Stimulated activated CD8-positive, alpha-beta memory T cell treated with anti-CD3 and anti-CD28 coated beads, Interleukin-7, amount 100 ng/mL, for 4 hours (primary cell): ENCODE measurements at regions not wholly inside any gene's neighbourhood (a gene's known extent, or its start where the extent isn't known, plus 50 kb on each side); places are given as distances from the start of the nearest gene placed in this dataset.
"Not testable (repeated sequence)": the region's sequence is repeated elsewhere in the genome, so short reads cannot be mapped to it uniquely, and the experiment has no call there.

Source experiments
- DNase-seq, 2 donors: peaks; one replicate each; pipeline ENCODE4 v3.0.0-alpha.2; 2020; ENCODE audit warnings: low read depth in 2 of 2

- DNase-seq: no peak
Measured at GRCh38 chr14:53670701-53671100, 285.9 kb downstream of the BMP4 start.

- no peak for DNase-seq
Measured at GRCh38 chr14:53668897-53669296, 287.7 kb downstream of the BMP4 start.

DNA sequence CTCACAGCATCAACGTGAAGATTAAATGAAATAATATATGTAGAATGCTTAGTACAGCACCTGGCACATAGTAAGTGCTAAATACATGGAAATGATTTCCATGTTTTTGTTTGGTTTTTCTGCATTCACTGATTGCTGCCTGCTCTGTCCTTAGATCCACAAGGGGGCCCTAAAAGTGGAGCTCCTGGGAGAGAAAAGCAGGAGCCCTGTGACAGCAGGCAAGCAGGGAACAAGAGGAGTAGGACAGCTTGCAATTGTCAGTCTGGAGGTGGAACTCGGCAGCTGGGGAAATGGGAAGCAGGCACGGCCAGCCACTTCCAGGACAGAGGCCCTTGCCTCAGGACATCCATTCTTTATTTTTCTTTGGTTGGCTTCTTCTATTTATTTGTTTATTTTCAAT is 292.9 kb downstream of the BMP4 start:
- DNase-seq: no peak

DNA sequence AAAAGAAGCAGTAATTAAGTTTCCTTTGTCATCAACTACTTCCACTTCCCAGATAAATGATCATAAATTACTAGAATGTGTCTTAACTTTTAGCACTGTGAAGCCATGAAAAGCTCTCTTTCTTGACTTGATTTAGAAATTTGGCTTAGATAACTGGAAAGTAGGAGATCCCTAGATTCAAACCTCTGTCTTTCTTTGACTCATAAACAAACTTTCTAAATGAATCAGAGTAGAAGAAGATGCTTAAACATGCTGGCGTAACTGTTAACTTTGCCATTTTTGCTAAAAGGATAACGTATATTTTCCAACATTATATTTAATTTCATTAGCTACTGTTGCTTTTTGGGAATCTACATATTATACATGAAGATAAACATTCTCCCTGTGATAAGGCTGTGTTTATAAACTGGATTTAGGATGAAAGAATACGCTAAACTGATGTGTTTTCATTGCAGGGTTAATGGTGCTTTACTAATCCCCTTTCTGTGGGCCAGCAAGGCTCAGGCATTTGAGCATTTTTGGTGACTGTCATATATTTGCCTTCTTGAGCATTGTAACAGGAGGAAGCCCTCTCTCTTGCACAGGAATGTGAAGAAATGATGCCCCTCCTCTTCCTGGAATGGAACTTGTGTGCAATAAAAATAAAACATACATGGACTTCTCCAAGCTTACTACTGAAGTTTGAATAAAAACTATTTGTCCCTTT is 301.4 kb downstream of the BMP4 start:
- DNase-seq: no peak

- DNase-seq: no peak
Measured at GRCh38 chr14:53652068-53652467, 304.6 kb downstream of the BMP4 start.

DNA sequence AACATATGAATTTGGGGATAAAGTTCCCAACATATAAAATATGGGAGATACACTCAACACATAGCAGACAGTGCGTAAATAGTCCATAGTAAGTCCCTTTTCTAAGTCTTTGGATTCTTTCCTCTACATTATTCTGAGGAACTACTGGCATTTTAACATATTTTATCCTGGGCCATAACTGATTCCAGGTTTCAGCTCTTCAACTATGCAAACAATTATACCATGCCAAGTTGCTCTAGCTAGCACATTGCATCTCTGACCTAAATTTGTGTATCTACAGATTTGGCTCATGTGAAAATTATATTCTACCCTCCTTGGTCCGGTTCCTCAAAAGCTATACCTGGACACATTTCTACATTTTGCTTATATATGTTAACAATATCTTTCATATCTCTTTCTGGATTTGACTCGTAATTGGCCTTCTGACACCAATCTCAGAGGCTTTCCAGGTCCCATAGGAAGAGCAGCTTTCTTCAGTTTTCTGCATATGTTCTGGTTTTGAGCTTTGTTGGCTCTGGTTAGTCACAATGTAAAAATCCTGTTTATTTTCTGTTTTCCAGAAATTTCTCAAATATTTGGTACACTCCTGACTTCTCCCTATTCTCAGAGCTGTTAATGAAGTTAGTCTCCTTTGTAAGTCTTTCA is 305.4 kb downstream of the BMP4 start:
- DNase-seq: no peak

DNA sequence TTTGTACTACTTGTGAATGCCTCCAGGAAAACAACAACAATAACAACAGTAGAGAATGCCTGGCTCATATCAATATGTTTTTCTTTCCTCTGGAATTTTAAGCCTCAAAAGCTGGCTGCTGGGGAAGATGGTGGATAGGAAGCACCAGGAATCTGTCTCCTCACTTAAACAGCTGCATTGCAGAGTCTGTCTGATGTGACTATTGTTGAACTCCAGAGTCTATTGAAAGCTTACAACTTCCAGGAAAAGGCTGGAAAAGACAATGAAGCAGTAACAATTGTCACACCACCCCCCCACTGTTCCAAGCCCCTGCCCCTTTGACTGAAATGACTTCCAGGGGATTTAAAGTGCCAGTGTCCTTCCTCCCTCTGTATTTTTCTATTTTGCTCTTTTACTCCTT is 309.7 kb downstream of the BMP4 start:
- no peak for DNase-seq

GRCh38 chr14:53640695-53641094 is 315.9 kb downstream of the BMP4 start:
- no peak for DNase-seq

DNA sequence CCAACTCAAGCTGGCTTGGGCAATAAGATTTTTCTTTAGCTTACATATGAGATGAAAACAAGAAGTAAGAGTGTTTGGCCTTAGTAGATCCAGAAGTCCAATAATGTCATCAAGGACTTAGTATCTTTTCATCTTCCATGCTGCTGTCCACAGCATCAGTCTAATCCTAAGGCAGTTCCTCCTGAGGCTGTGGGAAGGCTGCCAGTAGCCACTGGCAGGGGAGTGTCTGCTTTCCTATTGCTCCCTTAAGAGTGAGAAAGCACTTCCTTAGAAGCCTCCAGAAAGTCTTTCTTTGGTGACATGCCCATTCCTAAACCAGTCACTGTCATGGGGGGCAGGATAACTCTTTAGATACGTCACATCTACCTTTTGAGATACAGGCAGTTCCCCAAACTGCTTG is 317.7 kb downstream of the BMP4 start:
- no peak for DNase-seq

- DNase-seq: no peak
Measured at GRCh38 chr14:53634793-53635192, 321.8 kb downstream of the BMP4 start.

DNA sequence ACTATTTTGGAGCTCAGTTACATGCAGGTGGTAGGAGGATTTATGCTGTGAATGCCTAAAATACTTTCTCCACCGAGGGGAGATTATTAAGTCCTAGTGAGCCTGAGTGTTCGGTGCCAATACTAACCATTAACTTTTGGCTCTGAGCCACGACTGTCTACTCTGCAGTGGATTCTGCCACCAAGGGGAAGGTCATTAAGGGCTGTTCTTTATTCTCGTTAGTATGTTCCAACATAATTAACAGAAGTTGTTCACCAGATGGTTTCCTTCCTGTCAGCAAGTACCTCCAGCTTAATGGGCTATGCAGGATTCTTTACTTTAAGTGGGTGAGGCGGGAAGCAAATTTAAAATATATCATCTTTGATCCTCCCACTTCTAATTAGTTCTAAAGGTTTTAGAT is 326.3 kb downstream of the BMP4 start:
- no peak for DNase-seq

DNA sequence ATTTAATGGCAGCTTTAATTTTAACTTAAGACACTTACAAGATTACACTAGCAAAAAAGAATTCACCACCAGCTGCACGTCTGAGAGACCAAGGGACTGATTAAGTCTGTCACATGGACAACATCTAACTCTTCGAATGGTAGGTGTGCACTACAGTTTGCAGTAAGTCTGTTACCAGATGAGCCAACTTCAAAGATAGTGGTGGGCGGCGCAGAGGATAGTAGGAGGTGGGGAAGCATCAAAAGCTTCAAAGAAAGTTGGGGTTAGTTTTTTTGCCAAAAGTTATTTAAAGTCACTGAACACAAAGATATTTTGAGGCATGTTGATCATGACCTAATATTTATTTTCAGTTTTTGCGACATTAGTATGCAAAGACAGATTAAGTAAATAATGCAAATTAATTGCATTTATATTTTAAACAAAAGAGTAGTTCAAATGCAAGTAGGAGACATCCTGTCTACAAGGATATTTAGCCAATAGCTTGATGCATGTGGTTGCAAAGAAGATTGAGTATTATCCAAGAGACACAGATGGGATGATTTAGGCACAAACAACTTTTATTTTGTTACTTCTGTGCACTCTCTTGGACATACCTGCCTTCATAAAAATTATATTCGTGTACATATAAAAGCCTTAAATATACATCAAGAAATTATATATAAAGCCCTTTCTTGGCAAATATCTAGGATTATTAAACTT is 327.7 kb downstream of the BMP4 start:
- DNase-seq: no peak

DNA sequence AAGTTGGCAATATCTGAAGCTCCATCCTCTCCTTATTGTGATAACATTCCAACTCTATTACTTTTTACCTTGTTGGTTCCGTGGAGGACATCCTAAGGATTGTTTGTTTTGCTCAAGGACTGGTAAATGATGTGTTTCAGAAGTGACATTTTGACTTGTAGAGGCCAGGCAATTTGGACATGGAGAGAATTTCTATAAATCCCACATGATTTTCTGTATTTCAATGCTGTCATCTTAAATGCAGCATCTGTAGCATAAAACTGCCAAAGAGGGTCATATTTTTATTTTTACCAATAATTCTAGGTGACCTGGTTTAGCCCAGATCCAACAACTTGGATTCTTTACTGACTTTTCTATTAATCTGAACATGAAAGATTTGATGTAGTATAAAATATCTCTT is 328.4 kb downstream of the BMP4 start:
- DNase-seq: no peak

DNA sequence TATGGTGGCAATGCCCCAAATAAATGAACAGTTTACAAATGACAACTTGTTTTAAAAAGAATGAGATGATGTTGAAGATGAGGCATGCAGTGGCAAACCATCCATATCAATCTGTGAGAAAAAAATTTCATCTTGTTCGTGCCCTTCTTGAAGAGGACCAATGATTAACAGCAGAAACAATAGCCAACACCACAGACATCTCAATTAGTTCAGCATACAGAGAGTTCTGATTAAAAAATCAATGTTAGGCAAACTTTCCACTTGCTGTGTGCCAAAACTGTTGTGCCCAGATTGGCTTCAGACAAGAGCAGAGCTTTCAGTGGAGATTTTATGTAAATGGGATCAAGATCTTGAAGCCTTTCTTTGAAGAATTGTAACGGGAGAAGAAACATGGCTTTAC is 329.9 kb downstream of the BMP4 start:
- DNase-seq: no peak

- DNase-seq: no peak
Measured at GRCh38 chr14:53622447-53622846, 334.2 kb downstream of the BMP4 start.

DNA sequence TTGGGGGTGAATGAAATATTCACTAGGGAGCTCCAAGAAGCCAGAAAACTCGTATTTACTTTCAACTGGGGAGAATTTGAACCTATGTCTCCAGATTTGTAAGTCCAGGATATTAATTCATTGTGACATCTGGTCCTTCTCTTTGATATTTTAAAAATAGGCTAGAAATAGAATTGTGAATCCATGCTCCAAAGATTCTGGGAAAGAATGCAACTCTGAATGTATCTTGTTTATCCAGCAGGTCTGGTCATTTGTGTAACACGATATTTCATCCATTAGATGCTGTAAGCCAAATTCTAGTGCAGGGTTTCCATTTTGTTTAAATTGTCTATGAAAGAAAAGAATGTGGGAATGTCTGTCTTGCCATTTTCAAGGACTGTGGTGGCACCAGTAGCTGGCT is 334.7 kb downstream of the BMP4 start:
- no peak for DNase-seq

- no peak for DNase-seq
Measured at GRCh38 chr14:53621433-53621832, 335.2 kb downstream of the BMP4 start.

DNA sequence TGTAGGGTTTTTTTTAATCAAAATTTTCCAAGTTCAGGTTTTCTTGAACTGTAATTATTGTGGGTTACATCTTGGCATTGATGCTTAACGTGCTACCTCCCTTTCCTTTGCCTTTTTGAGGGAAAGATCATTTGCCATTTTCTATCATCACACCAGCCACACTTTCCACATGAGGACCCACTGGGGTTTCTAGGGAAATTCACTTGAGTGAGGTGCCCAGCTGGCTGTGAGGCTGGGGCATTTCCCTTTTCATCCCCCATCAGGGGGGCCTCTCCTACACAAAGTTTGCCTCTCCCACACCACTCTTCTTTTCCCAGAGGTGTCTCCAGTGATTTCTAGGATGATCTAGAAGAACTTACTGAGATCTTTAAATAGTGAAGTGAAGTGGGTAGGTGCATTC is 335.7 kb downstream of the BMP4 start:
- no peak for DNase-seq

- DNase-seq: no peak
Measured at GRCh38 chr14:53620317-53620716, 336.3 kb downstream of the BMP4 start.

DNA sequence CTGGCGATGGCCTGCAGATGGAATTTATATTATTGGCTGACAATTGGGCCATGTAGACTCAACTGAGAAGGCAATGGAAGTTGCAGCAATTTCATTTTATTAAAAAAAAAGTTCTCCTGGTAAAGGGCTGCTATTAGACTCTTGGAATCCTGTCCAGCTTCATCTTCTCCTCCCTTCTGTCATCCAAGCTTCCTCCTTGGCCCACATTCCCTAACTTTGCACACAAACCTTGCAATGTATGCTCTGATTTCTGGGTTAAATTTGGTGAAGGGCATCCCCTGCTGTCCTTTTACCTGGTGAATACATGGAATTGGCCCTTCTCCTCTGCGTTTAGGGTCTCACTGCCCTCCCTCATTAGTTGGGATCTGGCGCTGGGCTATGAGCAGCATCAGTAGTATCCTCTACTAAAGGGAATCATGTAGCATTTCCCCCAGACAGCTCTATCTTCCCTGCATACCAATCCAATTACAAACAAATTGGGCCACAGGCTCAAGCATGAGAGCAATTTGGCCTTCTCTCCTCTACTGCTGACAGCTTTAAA is 336.9 kb downstream of the BMP4 start:
- DNase-seq: no peak

DNA sequence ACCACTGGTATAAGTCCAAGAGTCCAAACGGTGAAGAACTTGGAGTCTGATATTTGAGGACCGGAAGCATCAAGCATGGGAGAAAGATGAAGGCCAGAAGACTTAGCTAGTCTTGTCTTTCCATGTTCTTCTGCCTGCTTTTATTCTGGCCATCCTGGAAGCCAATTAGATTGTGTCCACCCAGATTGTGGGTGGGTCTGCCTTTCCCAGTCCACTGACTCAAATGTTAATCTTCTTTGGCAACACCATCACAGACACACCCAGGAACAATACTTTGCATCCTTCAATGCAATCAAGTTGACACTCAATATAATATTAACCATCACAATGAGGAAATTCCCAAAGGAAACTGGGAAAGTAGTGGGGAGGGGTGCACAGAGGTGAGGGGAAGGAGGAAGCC is 340.1 kb downstream of the BMP4 start:
- not testable (repeated sequence) for DNase-seq

GRCh38 chr14:53615252-53615651 is 341.4 kb downstream of the BMP4 start:
- no peak for DNase-seq
